ENCODE measurements at regions not wholly inside any gene's neighbourhood (a gene's known extent, or its start where the extent isn't known, plus 50 kb on each side); places are given as distances from the start of the nearest gene placed in this dataset.
A peak's percentile ranks its signal among the peaks of the same experiment; 100 is the strongest.

DNA sequence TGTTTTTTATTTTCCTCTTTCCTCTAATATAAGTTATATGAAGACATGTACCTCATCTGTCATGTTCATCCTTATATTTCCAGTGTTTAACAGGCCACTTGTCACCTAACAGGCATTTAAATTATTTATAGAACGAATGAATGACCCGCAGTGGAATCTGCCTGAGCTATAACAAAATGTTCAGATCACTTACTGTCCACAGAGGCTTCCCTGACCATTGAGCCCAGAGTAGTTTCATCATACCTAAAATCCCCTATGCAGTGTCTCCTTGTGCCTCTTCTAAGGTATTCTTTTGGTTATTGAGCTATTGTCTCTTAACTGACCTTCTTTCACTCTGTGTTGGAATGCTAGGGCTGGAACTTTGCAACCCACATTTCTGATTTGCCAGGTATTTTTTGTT lies 748.5 kb downstream of the NTRK3 start:
- no peak overlapping the region for H3K4me3 ChIP-seq
- H3K27me3 ChIP-seq: no peaks in the 10 kb centered on the region
- H3K9me3 ChIP-seq: no peaks in the 10 kb centered on the region
- H3K27ac ChIP-seq (replicated peaks in 1 of 4): no peak overlapping the region
- no peak for TF ChIP-seq CTCF (IDR thresholded peaks at IDR 0.05)
- no peaks in the 10 kb centered on the region for H3K4me1 ChIP-seq
- H3K36me3 ChIP-seq: no peaks in the 10 kb centered on the region
- intact Hi-C loops (cut with DNase I): no loop called here
- WGBS: 90% methylated on average over 2 of the region's 2 CpGs
- peak; percentile 31 for DNase-seq (ENCODE audit: extremely low spot score)

DNA sequence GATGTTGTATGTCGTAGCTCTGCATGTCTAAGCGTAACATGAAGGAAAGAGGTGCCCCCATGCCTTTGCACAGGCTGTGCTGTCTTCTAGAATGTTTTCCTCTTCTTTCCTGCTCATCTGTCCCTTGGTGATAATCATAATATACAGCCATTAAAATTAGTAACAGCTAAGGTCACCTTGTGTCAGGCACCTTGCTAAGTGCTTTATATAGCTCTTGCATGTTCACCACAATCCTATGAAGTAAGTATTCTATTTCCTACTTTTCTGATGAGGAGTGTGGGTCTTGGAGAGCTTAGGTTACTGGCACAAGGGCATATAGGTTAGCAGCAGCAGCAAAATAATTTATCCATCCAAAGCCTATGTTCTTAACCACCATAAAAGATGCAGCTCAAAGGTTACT lies 754.4 kb downstream of the NTRK3 start:
- intact Hi-C loops (cut with DNase I): no loop called here
- WGBS: 86% methylated on average over 2 of the region's 2 CpGs
- no peak for TF ChIP-seq POLR2AphosphoS5 (IDR thresholded peaks at IDR 0.05)
- TF ChIP-seq CTCF (IDR thresholded peaks at IDR 0.05): no peak
- TF ChIP-seq POLR2A (IDR thresholded peaks at IDR 0.05; ENCODE audit: low read depth): no peak
- no peak for TF ChIP-seq EP300 (IDR thresholded peaks at IDR 0.05)
- peaks cover 0 to 2% (median 0%) of the 10 kb centered on the region in 4 donors for H3K4me1 ChIP-seq
- no peak for DNase-seq (ENCODE audit: extremely low spot score)
- no peak overlapping the region for H3K4me3 ChIP-seq
- H3K9me3 ChIP-seq: no peaks in the 10 kb centered on the region
- no peaks in the 10 kb centered on the region for H3K36me3 ChIP-seq
- H3K27ac ChIP-seq (replicated peaks in 1 of 4): no peak overlapping the region
- no peaks in the 10 kb centered on the region for H3K27me3 ChIP-seq

DNA sequence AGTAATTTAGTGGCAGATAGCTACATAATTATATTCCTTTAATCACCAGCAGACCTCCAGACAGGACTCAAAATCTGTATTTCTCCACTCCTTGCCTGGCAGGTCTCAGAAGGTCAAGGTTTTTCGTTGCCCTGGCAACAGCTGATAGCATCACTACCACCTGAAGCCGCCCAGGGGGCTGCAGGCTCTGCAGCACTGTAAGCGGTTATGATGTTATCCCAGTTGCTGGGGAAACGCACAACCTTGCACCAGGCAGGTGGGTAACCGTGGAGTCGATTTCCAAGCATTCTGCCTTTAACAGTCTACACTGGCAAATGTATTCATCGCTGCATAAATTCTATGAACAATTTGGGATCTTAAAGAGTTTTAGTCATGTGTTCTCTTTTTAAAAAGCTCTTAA lies 756.3 kb downstream of the NTRK3 start:
- DNase-seq (ENCODE audit: extremely low spot score): no peak
- TF ChIP-seq POLR2A (IDR thresholded peaks at IDR 0.05; ENCODE audit: low read depth) (no peak), EP300 (IDR thresholded peaks at IDR 0.05) (no peak)
- no peaks in the 10 kb centered on the region for H3K36me3 ChIP-seq
- intact Hi-C loops (cut with DNase I): no loop called here
- WGBS: 75% methylated on average over 7 of the region's 7 CpGs
- no peak overlapping the region for H3K27ac ChIP-seq (replicated peaks in 1 of 4)
- no peak overlapping the region for H3K4me3 ChIP-seq
- peaks cover 8 to 11% (median 10%) of the 10 kb centered on the region in 4 donors for H3K4me1 ChIP-seq
- H3K9me3 ChIP-seq: no peaks in the 10 kb centered on the region
- no peaks in the 10 kb centered on the region for H3K27me3 ChIP-seq

DNA sequence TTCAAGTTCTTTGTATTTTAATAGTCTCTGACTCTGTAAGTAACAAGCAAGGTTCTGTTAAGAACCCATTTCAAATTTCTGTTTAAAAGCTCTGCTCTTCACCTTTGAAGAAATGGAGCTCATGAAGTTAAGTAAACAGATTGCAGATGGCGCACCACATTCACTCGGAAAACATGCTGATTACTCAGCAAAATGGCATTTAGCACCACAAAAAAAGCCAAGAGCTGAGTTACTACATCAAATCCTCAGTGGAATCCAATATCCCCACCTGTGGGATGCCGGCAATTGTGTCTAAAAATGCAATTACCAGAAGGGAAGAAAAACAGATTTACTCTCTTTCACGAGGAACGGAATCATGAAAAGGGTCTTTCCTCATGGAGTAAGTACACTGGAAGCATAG lies 758.0 kb downstream of the NTRK3 start:
- Histone ChIP-seq H3K4me1 (peaks cover 8 to 11% (median 10%) of the 10 kb centered on the region in 4 donors), H3K36me3 (no peaks in the 10 kb centered on the region), H3K9me3 (no peaks in the 10 kb centered on the region), H3K4me3 (no peak overlapping the region), H3K27ac (replicated peaks in 1 of 4) (no peak overlapping the region), H3K27me3 (no peaks in the 10 kb centered on the region)
- intact Hi-C loops (cut with DNase I): no loop called here
- no peak for DNase-seq (ENCODE audit: extremely low spot score)
- WGBS: 84% methylated on average over 5 of the region's 5 CpGs
- no peak for TF ChIP-seq CTCF (IDR thresholded peaks at IDR 0.05)
- no peak for TF ChIP-seq POLR2A (IDR thresholded peaks at IDR 0.05; ENCODE audit: low read depth)
- no peak for TF ChIP-seq EP300 (IDR thresholded peaks at IDR 0.05)
- TF ChIP-seq POLR2AphosphoS5 (IDR thresholded peaks at IDR 0.05): no peak

- TF ChIP-seq POLR2A (IDR thresholded peaks at IDR 0.05; ENCODE audit: low read depth): no peak
- no peak for TF ChIP-seq POLR2AphosphoS5 (IDR thresholded peaks at IDR 0.05)
- no peak for TF ChIP-seq CTCF (IDR thresholded peaks at IDR 0.05)
- TF ChIP-seq EP300 (IDR thresholded peaks at IDR 0.05): no peak
- no peaks in the 10 kb centered on the region for H3K9me3 ChIP-seq
- H3K36me3 ChIP-seq: no peaks in the 10 kb centered on the region
- 40% methylated on average over 2 of the region's 2 CpGs for WGBS
- no peak overlapping the region for H3K27ac ChIP-seq (replicated peaks in 1 of 4)
- no peak overlapping the region for H3K4me3 ChIP-seq
- intact Hi-C loops (cut with DNase I): no loop called here
- H3K4me1 ChIP-seq: peaks cover 8 to 19% (median 14%) of the 10 kb centered on the region in 4 donors
- no peak for DNase-seq (ENCODE audit: extremely low spot score)
- no peaks in the 10 kb centered on the region for H3K27me3 ChIP-seq
These were observed 759.7 kb downstream of the NTRK3 start for GRCh38 chr15:87496795-87497194.
